ENCODE measurements at regions not wholly inside any gene's neighbourhood (a gene's known extent, or its start where the extent isn't known, plus 50 kb on each side); places are given as distances from the start of the nearest gene placed in this dataset.

- TF ChIP-seq, protein P1, sequence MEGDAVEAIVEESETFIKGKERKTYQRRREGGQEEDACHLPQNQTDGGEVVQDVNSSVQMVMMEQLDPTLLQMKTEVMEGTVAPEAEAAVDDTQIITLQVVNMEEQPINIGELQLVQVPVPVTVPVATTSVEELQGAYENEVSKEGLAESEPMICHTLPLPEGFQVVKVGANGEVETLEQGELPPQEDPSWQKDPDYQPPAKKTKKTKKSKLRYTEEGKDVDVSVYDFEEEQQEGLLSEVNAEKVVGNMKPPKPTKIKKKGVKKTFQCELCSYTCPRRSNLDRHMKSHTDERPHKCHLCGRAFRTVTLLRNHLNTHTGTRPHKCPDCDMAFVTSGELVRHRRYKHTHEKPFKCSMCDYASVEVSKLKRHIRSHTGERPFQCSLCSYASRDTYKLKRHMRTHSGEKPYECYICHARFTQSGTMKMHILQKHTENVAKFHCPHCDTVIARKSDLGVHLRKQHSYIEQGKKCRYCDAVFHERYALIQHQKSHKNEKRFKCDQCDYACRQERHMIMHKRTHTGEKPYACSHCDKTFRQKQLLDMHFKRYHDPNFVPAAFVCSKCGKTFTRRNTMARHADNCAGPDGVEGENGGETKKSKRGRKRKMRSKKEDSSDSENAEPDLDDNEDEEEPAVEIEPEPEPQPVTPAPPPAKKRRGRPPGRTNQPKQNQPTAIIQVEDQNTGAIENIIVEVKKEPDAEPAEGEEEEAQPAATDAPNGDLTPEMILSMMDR (IDR thresholded peaks at IDR 0.05), result no peak
- TF ChIP-seq EP300 (IDR thresholded peaks at IDR 0.05; ENCODE audit: low read depth) (no peak), POLR2A (IDR thresholded peaks at IDR 0.05) (no peak), POLR2AphosphoS5 (IDR thresholded peaks at IDR 0.05) (no peak)
Measured at GRCh38 chr4:185862340-185862739, 50.3 kb upstream of the SORBS2 start.
